ENCODE measurements at regions not wholly inside any gene's neighbourhood (a gene's known extent, or its start where the extent isn't known, plus 50 kb on each side); places are given as distances from the start of the nearest gene placed in this dataset.

DNA sequence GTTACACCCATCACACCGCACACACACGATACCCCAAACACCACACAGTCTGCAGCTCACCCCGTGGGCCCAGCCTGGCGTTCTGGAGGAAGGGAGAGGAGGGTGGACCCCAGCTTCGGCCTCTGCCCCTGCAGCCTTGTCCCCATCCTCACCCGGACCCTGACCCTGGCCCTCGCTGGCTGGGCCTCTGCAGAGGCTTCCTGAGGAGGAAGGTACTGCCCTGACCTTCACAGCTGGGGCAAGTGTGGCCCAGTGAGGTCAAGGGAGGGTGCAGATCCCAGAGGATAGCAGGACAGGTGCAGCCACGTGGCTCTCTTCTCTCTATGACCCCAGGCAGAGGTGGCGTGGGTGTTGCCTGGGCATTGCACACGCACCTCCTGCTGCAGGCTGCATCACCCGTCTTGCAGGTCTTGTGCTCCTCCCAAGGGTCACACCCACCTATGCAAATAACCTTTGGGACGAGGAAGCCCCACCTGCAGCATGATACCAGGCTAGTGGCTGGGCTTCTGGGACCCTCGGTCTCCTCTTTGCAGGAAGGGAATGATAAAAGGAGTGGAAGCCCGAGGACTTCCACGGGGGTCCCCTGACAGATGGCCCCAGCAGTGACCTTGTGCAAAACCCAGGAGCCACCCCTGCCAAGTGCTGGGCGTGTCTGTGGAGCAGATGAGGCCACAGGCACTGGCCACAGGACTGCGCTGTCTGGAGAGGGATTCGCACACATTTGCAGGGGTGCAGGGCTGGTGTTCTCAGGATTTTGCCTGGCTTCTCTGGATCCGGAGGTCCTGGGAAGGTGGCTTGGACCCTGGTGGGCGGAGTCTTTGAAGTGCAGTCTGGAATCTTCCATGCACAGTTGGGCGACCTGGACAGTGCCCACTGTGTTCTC, 1241.5 kb downstream of the BRD1 start:
- DNase-seq, result no peak

DNA sequence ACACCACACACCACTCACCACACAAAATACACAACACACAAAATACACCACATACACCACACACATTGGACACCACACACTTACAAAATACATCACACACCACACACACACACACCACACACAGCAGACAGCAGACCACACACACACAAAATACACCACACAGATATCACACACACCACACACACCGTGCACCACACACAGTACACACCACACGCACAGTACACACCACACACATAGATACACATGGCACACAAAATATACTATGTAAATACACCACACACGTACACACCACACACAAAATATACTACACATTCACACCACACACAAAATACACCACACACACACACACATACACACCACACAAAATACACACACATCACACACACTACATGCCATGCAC, 1243.5 kb downstream of the BRD1 start:
- DNase-seq, result no peak

DNA sequence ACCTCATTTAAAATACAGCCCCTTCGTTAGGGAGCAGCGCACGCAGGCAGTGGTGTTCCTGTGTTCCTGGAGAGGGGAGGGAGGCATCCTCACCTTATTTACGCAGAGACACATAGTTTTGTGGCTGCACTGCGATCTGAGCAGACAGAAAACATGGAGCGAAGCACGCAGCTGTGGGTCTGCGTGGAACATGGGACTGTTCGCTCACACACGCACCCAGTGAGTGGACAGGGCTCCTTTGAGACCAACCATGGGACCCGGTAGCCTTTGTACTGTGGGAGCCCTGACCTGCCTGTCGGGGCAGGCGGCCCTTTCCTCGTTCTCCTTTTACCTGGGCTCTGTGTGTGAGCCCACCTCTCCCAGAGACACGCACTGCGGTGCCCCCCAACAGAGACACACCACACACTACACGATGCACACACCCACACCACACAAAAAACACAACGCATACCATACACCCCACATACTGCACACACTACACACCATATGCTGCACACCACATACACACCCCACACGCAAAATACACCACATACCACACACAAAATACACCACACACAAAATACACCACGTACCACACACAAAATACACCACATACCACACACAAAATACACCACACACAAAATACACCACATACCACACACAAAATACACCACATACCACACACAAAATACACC, 1245.7 kb downstream of the BRD1 start:
- DNase-seq, result no peak

DNA sequence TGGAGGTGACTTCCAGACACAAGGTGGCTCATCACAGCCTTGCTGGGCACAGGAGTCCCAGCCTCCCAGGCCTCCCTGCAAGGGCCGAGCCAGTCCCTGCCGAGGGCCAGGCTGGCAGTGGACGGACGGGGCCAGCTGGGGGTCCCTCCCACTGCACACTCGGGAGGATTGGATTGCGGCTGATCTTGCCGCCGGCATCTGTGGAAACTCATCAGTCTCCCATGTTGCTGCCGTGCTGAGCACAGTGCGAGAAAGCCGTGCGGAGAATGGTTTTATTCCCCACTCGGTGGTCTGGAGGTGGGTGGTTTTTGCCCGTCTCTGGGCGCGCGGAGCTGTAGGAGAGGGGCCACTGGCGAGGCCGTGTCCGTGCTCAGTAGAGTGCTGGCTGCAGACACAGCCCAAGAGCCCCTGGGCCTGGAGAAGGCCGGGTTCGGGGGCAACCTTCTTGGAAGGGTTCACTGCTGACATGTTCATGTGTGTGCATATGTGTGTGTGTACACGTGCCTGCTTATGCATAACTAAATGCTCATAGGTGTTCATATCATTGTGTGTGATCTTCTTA, 1246.4 kb downstream of the BRD1 start:
- no peak for DNase-seq

DNA sequence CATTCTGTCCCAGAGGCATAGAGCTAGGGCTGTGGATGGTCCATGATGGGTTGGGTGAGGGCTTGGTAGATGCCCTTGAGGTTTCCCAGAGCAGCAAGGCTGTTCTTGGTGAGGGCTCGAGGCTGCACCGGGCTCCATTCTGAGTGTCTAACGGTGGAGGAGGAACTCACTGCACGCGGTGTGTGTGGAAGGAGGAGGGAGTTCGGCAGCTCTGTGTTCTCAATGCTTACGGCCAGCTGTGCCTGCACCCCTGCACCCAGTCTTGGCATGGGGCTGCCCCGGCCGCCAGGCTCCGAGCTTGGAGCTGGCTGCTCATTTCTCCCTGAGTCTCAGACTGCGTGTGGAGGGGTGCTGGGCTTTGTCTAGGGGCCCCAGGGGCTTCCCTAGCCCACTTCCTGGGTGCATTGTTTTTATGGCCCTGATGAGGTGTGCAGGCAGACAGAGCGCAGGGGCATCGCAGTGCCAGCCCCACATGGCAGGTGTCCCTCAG, 1247.1 kb downstream of the BRD1 start:
- DNase-seq, result no peak

DNA sequence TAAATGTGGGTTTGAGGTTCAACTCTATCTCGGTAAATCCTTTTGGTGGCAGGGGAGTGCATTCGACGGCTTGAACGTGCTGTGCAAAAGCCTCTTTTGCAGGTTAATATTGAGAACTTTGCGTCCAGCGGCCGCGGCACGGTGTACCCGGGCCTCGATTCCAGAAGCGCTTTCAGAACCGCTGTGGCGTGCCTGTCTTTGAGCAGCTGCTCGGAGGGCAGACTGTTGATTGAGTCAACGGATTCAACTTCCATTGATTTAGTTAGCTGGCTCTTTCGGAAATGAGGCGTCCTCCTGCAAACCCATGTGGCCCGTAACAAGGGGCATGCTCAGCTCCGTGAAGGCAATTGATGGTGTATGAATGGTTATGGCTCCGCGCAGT, 1247.8 kb downstream of the BRD1 start:
- no peak for DNase-seq

DNA sequence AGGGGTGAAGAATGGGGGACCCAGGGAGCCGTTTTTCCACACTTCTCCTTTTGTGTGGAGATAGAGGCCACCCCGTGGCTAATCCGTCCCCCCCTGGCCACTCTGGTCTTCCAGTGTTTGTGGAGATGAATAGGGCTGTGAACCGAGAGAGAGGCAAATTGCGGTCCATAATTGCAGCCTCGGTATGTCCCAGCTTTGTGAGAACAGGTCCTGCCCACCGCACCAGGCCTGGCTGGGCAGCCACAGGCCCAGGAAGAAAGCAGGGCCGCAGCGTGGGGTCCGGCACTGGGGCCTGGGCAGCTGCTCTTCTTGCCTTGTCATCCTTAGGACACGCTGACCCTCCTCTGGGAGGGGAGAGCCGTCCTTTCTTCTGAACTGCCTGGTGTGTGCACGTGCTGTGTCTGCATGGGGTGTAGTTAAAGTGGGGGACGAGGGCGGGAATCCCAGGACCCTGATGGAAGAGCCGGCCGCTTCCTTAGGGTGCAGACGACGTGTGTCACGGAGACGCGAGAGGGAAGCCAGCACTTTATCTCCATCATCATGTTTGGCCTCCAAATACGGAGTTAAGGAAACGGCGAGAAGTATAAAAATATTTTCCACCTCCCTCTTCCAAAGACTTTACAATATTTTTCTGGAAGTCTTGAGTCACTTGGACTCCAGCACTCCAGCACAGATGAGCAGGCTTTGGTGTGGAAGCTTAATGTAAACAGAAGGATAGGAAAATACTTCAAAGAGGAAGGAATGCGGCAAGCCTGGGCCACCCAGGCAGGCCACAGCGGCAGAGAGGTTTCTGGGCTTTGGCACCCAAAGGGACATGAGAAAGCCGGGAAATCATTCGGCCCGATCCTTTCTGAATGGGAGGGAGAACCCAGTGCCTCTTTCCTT, 1248.4 kb downstream of the BRD1 start:
- DNase-seq, result peak; percentile 56

DNA sequence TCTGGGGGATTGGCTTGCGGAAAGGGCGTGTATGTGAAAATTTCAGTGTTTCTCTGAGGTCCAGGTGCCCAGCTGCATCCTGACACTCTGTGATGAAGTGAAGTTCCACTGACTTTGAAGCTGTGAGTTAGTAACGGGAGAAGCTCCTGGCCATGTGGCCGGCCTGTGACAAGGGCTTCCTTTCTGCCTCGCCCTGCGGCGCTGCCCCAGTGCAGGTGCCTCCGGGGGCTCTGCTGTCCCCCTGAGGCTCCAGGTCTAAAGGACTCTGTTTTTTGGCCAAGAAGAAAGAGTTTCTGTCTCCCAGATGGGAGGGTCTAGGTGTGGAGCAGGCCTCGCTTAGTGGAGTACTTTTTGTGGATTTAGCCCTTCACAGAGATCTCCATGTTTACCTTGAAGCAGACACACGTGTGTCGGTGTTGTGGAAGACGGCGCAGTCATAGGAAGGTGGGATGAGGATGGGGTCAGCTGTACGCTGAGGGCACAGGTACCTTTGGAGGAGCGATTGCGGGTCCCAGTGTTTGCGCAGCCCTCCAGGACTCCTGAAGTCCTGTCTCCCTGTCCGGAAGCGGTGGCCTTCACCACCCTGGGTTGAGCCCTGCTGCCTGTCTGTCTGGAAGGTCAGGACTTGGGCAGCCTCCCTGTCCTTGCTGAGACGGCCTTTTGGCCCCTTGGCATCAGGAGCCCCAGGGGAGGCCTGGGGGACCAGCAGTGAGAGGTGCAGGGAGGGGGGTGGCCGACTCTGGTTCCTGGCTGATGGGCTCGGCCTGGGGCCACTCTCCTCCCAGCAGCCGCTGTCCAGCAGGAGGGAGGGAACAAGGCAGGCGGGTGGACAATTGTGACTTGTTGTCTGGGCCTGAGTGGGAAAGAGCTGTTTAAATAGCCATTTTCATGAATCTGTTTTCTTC, 1249.3 kb downstream of the BRD1 start:
- no peak for DNase-seq

DNA sequence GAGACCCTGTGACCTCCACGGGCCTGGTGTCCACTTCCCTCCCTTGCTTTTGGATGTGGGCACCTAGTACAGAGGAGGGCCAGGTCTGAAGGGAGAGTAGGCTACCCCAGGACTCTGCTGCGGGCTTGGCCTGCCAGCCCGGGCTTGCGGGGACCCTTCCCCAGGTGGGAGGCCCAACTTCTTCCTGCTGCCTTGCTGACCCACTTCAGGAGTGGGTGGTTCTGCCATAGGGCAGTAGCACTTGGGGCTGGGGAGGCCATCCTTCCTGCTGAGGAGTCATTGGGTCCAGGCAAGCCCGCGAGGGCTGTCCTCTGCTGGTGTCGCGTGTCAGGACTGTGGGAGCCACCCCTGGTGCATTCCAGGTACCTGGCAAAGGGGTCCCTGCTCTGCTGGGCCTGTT, 1250.0 kb downstream of the BRD1 start:
- no peak for DNase-seq

DNA sequence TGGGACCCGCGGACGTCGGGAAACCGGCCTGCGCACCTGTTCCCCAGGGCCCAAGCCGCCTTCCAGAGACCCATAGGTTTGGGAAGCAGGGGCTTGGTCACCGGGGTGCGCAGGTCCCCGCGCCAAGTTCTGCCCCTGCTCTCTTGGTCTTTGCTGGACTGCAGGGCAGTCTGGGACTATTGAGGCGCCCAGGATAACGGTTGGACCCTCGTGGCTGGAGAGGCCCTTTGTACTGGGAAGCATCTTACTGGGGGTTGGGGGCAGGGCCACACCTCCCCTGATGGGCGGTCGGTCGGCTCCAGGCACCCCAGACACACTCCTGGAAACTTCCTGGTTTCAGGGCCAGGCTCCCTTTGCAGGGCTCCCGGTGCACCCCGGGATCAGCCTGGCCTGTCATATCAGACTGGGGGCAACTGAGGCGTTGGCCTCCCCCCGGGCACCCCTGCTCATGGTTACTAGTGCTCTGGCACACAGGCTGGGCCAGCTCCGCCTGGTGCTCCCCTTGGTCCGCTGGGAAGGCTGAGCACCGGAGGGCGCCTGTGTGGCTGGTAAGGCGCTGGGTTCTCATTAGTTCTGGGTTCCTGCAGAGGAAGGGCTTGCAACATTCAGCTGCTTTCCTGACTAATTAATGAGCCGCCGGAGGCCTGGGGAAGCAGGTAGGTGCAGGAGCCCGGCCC, 1250.5 kb downstream of the BRD1 start:
- no peak for DNase-seq

DNA sequence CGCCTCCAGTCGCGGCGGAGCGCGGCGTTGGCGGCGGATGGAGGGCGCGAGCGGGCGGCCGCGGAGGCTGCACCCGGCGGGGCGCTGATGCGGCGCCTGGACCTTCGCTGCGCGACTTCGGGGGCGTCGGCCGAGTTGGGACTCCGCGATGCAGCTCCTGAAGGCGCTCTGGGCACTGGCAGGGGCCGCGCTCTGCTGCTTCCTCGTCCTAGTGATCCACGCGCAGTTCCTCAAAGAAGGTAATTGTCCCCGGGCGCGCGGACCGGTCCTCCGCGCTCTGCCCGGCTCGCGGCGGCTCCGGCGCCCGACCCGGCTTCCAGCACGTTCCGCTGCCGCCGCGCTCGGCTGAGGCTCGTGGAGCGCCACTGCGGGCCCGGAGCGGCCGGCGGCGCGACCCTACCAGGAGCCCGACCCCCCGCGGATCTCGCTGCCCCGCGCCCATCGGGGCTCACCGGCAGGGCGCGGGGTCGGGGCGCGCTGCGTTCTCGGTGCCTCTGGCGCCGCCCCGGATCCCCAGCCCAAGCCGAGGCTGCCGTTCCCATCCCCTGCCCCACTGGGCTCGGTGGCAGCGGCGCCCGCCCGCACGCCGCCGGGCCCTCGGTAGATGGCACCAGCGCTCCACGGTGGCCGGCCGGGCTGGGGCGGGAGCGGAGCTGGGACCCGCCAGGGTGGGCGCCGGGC, 1251.2 kb downstream of the BRD1 start:
- DNase-seq, result no peak

DNA sequence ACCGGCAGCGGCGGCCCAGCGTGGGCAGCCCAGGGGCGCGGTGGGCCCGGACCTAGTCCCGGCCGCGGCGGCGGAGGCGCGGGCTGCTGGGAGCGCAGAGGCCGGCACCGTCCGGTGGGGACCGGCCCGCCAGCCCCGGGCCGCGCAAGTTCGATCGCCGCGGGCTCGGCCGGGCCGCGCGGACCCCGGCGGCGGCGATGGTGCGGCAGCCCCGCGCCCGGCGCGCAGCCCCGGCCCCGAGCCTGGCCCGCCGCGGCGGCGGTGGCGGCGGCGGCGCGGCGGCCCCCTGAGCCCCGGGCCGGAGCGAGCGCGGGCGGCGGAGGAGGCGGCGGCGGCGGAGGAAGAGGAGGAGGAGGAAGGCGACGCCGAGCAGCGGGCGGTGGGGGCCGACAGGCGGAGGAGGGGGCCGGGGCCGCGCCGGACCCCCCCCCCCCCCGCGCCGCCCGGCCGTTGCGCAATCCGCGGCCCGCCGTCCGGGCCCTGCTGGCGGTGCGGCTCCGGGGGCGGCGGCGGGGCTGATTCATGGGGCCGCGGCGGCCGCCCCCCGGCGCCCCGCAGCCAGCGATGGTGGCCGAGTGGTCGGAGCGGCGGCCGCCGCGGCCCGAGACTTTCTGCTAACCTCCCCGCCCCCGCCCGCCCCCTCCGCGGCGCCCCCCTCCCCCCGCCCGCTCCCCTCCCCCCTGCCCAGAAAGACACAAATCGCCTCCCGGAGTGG, 1251.9 kb downstream of the BRD1 start:
- DNase-seq, result no peak

DNA sequence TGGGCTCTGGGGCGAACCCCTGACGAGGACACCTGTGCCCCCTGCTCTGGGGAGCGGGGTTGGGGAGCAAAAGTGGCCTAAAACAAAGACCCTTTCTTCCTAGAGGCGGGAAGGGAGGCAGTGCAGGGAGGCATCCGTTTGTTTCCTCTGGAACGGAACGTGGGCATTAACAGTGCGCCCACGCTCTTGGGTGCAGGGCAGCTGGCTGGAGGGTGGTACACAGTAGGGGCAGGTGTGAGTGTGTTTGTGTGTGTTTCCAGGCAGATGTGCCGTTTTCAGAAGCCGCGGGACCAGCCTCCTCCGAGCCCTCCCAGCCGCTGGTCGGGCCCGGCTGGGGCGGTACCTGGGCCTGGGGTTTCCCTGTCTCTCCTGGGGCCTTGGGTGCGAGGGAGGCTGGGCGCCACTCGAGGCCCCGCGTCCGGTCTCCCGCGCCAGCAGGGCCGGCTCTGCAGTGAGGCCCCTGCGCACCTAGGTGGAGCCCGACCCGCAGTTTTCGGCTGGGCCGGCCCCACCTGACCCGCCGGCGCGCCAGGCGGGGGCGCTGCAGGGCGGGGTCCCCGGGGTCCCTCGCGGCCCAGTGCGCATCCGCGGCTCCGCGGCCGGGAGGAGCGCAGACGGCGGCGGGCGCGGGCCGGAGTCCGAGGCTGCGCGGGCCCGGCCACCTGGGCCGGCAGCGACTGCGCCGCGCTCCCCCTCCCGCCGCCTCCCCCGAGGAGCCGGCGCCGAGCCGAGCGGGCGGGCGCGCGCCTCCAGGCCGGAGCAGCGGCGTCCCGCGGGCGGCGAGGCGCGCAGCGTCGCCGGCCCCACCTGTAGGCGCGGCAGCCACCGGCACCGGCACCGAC, 1252.7 kb downstream of the BRD1 start:
- DNase-seq, result peak; percentile 33

DNA sequence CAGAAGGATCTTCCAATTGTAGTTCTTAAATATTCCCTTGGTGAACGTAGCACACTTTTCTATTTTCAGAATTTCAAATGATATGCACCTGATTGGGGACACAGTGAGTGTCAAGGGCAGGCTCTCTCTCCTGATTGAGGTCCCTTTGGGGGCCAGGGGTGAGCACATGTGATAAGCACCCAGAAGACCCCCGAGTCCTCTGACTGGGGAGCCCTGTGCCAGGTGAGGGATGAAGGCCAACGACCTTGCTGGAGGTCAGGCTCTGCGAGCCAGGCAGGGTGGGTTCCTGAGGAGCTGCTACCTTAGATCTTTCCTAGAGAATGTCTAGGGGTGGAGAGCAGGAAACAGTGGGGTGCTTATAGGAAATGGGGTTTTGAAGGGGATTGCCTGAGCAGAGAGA, 1253.9 kb downstream of the BRD1 start:
- no peak for DNase-seq

DNA sequence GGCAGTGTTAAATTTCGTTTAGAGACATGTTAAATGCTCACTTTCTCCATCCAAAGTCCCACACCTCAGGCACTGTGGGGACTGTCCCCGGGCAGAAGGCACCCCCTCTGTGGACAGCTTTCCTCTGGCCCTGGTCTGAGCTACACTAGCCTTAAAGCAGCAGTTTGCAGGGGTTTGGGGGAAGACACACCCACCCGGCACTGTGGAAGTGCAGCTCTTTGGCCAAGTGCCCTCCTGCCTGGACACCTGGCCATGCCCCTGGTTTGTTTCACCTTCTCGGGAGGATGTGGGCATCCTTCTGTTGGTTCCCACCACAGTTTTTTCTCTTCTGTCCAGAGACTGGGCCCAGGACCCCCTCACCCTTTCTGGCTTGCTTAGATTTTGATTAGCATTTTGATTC, 1254.7 kb downstream of the BRD1 start:
- DNase-seq, result no peak

DNA sequence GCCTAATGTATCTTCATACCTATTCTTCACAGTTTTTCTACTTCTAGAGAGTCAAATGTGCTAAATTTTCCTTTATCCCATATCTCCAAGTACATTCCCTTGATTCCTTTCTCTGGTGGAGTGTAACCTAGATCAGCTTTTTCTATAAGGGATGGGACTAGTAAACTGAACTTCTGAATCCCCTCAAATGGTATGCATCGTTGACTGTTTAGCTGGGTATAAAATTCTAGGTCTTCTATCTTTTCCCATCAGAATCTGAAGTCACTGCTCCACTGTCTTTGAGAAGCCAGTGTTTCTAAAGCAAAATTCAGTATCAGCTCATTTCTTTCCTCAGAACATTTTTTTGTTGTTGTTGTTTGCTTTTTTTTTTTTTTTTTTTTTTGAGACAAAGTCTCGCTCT, 1256.8 kb downstream of the BRD1 start:
- DNase-seq, result no peak

DNA sequence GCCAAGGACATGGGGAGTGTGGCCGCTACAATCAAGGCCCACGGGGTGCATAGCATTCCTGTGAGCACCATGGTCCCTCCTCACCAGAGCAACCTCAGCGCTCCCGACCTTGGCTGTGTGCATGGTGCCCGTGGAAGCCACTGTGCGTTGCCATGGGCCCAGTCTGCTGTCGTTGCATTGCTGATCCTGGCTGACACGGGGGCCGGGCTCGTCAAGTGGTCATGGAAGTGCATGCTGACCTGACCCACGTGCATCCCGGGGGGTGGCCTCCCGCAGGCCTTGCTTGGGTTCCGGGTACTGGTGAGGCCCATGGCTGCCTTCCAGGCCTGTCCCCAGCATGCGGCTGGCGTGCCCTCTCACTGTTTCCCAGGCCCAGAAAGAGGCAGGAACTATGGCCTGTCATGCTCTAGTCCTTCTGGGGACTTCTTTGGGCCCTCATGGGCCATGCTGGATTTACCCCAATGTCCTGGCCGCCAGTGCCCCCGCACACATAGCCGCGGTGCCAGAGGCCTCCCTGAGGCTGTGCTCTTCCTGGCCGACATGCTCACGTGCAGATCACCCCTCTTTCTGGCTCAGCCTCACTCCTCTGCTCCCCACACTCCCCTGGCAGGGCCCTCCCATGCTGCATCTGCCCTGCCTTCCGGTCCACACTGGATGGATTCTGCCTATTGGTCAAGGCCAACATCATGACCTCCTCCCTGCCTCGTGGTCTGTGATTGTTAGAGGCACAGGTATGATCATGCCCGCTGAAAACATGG, 1258.0 kb downstream of the BRD1 start:
- DNase-seq, result no peak
